Embryonic facial prominence (tissue), 1 donor: ENCODE measurements at regions not wholly inside any gene's neighbourhood (a gene's known extent, or its start where the extent isn't known, plus 50 kb on each side); places are given as distances from the start of the nearest gene placed in this dataset.
"Not testable (repeated sequence)": the region's sequence is repeated elsewhere in the genome, so short reads cannot be mapped to it uniquely, and the experiment has no call there.

ENCODE experiments used
- DNase-seq: peaks from one replicate; pipeline ENCODE4 v3.0.0-alpha.2; 2016; ENCODE audit errors: extremely low spot score

DNA sequence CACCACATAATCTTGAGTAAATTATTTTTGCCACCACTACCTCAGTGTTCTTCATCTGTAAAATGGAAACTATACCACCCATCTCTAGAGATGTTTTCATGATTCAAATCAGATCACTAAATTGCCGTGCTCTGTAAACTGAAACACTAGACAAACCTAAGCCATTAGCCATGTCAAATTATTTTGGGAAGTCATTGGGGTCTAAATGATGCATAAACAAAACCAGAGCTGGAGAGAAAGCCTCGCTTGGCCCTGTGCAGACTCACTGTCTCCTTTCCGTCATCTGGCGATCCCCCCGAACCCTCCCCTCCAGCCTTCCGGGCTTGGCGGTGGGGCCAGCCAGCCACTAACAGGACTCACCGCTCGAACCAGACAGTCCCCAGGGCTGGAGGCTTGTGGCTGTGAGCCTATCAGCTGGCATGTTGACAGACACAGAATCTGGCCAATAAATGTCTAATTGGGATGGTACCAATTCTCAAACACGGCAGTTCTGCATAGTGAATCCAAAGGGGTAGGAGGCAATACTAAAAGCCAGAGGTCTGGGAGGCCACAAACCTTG lies 256.5 kb downstream of the SEC61B start:
- no peak for DNase-seq

DNA sequence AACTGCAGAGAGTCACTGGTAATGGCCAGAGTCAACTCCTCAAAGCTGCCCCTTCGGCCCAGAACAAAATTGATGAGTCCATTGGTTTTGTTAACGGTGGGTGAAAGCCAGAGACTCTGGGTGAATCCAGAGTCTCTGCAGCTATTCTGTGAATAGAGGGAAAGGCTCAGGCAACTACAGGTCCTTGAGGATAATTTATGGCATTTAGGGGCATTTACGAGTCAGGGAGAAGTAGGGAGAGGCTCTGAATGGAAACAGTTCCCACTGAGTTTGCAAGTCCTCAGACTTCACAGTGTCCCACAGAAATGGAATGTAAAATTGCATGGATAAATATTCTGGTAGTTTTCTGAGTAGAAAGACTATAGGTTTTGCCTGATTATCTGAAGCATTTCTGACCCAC lies 257.8 kb downstream of the SEC61B start:
- DNase-seq, result no peak

DNA sequence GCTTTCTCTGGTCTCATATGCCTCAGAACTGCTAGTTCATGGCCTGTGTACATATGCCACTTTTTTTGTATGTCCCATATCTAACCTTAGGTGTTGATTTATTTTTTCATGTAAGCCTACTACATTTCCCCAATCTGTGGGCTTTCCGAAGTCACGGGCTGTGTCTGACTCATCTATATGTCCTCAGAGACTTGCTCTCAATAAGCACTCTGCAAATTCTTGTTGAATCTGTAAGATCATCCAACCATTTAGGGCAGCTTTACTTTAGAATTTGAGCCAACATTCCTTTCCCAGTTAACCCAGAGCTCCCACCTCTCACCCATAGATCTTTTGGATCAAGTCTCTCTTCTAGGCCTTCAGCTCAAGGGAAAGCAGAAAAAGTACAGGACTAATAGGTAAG lies 263.4 kb downstream of the SEC61B start:
- no peak for DNase-seq

DNA sequence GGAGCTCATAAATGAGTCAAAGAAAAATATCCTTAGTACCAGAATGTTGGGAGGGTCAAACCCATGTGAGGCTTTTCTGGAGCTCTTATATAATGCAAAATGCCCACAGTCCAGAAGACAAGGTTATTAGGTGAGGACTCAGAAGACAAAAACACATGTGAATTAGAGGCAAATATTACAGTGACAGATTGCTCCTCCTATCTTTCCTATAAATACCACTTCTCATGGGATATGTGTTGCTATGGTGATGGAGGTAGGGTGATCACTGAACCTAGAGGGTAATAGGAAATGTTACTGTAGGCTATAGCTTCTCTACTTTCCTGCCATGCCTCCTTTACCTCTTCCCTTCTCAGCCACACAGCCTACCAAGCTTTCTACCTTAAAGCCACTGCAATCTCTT lies 264.6 kb downstream of the SEC61B start:
- no peak for DNase-seq

DNA sequence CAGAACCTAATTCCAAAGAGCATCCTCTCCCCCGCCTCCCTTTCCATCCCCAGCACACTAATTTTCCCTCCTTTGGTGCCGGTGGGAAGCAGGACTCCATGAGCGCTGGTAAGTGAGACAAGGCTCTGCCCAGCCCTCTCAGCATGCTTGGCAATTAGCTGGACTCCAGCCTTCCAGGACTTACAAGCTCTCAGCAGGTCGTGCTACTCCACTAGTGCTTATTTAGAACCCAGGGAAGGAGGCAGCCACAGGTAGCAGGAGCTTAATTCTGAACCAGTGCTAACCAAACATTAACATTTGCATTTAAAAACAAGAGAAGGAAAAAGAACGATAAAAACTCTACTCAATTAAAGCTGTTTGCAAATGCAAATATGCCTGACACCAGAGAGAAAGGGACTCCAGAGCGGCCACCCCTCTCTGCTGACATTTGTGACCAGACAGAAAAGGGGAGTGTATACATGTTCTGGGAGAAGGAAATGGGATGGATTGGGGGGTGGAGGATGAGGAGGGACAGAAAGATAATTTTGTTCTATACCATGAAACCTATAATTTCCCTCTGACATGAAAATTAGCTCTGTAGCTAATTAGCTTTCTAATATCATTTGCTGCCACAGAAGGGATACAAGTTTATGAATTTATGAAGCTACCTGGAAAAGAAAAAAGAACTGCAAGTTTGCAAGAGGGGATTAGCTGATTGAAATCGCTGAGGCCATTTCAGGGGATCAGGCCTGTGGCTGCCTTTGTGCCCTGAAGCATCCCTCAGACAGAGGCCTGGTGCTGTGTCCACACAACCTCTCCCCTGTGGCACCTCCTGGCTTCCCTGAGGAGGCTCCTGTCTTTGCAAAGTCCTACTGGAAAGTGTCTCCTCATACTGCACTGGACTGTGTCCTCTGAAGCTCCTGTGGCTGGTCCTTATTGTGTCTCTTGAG lies 266.3 kb downstream of the SEC61B start:
- DNase-seq, result no peak

DNA sequence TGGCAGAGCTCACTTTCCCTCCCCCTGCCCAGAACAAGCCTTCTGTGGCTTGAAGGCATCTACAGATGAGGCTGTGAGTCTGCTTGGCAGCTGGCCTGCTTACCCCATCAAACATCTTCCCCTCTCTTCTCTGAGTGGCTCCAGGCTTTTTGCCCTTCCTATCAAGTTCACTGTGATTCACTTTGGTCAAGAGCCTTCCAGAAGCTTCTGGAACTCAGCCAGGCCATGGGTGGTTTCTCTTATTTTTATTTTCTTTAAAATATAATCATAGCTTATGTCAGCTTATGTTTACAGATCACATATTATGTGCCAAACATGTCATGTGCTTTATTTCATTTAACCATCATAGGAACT lies 267.0 kb downstream of the SEC61B start:
- no peak for DNase-seq

DNA sequence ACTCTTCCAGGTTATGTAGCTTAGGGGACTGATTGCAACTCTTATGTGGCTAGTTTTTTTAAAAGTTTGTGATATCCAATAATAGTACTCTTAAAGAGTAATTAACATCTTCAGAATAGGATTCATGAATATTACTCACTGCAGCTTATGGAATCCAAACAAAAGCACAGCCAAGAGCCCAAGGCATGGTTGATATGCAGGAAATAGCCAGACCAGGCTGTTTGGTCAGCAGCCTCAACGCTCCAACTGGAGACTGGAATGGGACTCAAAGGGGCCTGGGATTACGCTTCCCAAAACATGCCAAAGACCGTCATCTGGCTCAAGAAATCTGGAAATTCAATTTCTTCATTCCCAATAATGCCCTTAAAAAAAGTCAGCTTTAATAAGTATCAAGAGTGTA lies 268.6 kb downstream of the SEC61B start:
- no peak for DNase-seq

DNA sequence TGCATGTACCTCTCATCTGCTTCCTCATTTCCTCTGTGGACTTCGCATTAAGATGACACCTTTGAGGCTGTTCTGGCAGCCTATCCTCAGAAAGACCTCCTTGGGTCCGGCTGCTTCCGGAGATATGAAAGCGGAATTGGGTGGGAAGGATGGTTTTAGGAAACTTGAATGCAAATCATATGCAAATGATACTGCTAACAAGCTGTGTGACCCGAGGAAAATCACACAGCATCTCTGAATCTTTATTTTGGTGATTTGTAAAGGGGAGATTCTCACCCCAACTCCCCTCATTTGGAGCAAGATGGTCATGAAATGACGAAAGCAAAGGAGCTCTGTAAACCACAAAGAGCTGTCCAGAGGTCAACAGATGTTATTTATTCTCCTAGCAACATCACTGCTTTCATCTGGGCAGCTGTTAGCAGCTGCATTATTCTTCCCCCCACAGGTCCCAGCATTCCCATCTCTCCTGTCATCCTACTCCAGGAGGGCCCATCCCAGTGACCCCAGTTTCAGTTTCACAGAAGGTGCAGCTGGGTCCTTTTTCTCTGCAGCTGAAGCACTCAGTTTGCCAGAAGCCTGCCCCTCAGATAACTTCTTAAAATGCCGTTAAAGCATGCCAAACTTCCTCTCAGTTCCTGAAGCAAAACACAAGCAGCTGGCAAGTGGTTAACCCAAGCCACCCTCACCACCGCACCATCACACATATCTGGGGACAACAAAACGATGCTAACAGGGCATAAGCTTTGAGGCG lies 269.5 kb downstream of the SEC61B start:
- DNase-seq, result no peak

DNA sequence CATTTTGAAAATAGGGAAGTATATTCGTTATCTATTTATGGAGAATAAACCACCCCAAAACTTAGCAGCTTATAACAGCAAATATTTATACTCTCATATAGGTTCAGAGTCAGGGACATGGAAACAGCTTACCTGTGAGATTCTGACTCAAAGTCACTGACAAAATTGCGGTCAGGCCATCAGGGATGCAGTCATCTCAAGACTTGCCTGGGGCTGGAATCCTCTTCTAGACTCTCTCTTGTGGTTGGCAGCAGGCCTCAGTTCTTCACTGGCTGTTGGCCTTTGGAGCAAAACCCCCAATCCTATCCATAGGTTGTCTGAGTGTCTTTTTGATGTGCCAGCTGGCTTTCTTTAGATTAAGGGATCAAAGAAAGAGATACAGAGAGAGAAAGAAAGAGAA lies 275.6 kb downstream of the SEC61B start:
- DNase-seq, result no peak

DNA sequence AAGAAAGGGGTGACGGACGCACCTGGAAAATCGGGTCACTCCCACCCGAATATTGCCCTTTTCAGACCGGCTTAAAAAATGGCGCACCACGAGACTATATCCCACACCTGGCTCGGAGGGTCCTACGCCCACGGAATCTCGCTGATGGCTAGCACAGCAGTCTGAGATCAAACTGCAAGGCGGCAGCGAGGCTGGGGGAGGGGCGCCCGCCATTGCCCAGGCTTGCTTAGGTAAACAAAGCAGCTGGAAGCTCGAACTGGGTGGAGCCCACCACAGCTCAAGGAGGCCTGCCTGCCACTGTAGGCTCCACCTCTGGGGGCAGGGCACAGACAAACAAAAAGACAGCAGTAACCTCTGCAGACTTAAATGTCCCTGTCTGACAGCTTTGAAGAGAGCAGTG lies 276.9 kb downstream of the SEC61B start:
- not testable (repeated sequence) for DNase-seq

DNA sequence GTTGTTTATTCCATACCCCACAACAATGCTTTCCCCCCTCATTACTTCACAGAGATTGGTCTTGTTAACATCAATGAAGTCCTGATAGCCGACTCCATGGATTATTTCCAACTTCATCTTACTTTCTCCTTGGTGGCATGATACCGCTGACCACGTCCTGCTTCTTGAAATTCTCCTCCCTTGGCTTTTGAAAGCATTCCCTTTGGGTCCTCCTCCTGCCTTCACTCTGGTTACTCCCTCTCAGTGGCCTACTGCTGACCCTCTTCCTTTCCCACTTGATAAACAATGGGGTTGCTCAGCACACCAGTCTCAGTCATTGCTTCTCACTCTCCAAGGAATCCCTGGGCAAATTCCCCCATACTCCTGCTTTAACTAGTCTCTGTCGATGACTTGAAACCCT lies 283.9 kb downstream of the SEC61B start:
- DNase-seq, result no peak

DNA sequence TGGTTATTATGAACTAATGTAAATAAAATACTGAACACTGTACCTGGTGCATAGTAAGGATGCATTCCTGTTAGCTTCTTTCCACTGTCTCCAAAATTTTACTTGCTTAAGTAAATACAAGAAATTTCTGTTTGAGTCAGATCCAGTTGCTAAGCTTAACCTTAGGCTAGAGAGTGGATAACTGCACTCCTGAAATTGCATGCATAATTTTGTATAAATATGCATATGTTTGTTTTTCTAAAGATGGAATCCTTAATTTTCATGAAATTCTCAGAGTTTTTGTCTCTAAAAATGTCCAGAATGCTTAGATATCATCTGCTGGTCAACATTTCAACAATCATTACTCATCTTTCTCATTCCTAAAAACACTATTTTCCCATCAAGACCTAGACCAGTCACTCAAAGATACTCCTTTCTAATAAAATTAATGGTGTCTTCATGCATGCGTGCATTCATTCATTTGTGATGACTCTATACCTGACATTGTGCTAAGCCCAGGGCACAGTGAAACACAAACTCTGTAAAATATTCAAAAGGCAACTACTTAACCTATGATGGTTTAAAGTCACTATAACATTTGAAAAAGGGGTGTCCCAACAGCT lies 284.8 kb downstream of the SEC61B start:
- no peak for DNase-seq

DNA sequence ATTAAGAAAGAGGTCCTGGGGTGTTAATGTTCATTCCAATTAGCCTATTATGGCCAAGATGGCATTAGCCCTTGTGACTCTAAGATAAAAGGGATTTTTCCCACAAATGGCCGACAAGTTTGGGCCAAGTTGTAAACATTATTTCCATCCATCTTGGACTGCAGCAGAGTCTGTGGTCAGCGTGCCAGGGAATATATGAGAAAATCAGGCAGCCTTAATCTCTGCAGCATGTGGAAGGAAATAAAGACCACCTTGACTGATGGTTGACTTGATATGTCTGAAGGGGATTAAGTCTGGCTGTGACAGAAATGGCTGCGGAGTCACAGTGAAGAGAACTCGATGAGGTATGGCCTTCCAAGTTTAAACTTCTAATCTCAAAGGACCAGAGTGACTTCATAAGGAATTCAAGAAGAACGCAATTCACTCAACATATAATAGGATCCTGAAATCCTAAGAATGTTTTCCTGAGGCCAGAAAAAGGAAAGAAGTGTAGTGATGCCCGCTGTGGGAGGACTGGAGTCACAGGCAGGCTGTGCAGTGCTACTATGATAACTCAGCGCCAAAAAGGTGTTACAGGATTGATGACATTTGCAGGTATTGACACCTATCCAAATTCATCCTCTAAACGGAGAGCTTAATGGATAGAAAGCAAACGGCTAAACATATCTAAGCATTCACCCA lies 287.1 kb downstream of the SEC61B start:
- no peak for DNase-seq

DNA sequence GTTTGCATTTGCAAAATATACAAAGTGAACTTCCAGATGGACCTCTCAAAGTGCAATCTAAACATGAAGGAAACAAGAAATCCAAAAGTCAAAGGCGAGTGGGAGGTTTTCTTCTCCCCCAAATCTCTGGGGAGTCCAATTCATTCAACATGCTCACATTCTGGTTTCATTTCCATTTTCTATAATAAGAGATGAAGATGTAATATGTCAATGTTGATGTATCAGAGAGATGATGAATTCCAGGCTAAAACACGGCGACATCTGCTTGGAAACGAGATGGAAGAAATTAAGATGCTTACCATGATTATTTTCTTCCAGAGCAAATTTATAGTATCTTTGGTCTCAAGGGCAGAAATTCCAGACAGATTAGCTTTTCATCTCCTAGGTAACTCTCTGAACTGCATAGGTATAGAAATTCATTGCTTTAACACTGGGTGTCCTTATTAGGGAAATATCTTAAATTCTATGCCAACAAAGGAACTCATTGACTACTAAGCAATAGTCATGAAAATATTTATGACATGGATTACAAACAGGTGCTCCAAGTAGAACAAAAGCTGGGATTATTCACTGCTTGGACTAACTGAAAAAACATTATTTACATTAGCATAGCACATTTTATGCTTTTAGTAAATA lies 287.9 kb downstream of the SEC61B start:
- DNase-seq, result no peak

DNA sequence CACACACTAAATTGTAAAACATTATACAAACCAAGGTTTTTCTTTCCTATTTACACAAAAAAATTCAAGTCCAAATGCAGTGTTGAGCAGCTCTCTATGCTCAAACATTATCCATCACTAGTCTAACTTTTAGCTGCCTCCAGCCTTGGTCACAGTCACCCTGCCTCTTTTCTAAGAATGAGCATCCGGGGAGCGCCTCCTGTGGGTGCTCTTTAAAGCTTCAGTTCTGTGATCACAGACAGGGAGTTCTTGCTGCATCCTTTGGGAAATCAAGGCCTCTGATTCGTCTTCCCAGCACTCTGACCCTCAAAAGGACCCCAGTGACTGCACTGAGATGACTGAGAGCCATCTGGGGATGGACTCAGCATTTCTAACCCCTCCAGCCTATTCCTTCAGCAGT lies 289.6 kb downstream of the SEC61B start:
- no peak for DNase-seq

DNA sequence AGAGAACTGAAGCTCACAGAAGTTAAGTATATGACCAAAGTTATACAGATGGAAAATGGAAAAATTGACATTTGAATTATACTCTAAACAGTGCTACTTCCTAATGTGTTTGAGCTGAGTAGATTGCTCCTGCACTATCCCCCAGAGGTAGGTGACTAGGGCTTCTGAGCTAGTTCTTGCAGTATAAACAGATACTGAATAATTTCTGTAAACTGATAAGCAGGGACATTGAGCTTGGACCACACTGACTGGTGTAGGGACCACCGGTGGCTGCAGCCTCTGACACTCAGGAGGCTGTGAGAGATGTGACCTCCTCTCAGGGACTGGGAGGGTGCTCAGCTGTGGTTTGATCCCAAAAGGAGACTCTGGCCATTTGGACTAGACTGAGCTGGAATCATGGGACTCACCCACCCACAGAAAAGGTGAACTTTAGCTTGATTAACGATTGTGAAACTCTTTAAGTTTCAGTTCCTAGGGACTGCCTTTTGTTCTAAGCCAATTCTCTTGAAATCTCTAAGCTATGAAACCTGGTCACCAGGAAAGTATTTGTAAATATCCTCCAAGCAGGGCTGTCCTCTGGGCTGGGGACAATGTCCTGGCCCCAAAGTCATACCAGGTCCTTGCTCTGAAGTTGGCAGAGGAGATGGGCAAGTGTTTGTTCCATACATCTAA lies 291.5 kb downstream of the SEC61B start:
- DNase-seq, result no peak

DNA sequence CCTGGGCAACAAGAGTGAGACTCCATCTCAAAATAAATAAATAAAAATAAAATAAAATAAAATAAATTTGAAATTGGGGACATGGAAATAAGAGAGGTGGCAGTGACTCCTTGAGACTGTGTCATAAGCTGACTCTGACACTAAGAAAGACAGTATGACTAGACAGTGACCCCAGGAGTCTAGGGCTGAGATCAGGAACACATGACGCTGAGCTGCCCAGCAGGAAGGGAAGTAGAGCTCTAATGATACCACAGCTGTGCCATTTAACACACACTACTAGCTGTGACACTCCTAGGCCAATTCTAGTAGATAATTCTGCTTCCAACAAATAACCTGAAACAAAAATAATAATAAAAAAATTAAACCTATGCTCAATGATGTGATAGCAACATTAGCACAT lies 293.0 kb downstream of the SEC61B start:
- DNase-seq, result no peak

DNA sequence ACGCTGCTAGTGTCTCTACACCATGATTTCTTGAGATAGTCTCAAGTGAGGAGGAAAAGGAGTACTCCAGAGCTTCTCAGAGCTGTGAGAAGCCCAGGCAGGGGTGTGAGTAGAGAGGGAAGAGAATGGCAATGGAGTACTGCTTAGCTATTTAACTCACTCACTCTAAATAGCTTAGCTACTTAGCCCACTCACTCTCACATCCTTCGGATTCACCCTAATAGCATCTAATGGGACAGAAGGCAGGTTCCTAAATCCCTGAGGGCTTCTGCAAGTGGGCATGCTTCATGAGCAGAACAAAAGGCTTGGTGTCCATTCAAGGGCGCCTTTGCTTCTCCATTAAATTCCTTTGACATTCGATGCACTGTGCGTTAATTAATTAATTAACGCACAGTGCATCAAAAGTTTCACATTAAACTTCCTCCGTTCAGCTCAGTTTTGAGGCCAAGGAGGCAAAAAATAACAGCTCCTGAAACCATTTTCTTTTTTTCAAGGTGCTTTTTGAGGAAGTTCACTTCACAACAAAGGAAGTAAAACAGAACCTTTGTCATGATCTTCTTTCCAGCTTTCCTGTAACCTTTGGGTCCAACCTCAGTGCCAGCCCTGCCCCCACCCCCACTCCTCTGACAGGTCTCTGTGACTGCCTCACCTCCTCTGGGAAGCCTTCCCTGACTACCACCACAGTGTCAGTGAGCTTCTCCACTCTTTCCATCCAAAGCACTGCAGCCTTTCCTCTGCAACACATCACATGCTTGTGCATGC lies 294.0 kb downstream of the SEC61B start:
- no peak for DNase-seq

DNA sequence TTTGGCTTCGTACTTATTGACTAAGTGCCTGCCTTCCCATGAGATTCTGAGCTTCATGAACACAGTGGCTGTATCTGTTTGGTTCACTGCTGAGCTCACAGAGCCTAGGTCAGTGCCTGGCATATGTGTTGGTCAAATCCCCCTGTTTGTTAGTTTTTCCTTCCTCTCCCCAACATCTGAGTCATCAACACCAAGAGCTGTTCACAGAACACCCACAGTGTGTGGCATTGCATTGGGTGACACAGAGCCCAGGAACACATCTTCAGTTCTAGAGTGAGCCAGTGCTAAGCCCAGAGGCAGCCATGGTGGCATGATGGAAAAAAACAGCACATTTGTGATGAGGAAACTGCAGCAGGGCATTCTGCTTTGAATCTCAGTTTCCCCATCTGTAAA lies 294.6 kb downstream of the SEC61B start:
- no peak for DNase-seq

DNA sequence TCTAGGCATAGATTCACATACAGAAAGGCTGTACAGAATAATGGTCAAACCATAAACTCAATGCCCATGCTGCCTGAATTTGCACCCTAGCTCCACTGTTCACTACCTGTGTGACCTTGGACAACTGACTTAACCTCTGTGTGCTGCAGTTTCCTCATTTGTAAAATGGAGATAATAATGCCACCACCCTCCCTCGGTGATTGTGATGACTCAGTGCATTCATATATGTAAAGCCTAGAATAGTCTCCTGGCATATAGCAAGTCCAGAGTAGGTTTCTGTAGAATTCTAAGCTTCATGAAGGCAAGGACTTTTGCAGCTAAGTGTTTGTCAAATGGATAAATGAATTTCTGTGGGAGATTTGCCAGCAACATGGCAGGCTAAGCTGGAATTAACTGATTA lies 297.8 kb upstream of the NR4A3 start:
- no peak for DNase-seq
